SK-N-SH (cell line): ENCODE measurements at regions not wholly inside any gene's neighbourhood (a gene's known extent, or its start where the extent isn't known, plus 50 kb on each side); places are given as distances from the start of the nearest gene placed in this dataset.

Source experiments
- TF ChIP-seq, protein P1 (sequence below): IDR thresholded peaks from 2 replicates; pipeline ENCODE4 v1.4.0; 2012; ENCODE audit warnings: low read depth, borderline replicate concordance
- TF ChIP-seq, protein P2 (sequence below): fragments of 200-600 bp; sonication (generic); IDR thresholded peaks from 2 replicates; pipeline ENCODE4 v1.6.1; 2017; ENCODE audit warnings: antibody characterized with exemption, mild to moderate bottlenecking, moderate library complexity

DNA sequence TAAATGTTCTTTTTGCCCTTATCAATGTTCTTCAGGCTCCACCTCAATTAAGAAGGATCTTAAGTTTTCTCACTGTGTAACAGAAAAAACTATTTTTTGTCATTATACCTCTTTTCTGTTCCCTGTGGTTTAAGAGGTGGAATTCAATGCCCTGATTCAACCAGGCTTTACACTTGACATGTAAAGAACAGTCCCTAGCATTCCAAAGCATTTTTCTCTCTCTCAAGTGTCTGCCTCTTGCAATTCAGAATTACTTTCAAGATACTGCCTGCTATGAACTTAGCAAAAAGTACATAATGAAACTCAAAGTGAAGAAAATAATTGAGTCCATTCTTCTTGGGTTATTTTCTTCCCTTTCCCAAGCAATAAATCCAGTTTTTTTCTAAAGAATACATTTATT, 160.6 kb upstream of the NOL4 start:
- TF ChIP-seq, protein P1, sequence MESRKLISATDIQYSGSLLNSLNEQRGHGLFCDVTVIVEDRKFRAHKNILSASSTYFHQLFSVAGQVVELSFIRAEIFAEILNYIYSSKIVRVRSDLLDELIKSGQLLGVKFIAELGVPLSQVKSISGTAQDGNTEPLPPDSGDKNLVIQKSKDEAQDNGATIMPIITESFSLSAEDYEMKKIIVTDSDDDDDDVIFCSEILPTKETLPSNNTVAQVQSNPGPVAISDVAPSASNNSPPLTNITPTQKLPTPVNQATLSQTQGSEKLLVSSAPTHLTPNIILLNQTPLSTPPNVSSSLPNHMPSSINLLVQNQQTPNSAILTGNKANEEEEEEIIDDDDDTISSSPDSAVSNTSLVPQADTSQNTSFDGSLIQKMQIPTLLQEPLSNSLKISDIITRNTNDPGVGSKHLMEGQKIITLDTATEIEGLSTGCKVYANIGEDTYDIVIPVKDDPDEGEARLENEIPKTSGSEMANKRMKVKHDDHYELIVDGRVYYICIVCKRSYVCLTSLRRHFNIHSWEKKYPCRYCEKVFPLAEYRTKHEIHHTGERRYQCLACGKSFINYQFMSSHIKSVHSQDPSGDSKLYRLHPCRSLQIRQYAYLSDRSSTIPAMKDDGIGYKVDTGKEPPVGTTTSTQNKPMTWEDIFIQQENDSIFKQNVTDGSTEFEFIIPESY = no peak
- TF ChIP-seq, protein P2, sequence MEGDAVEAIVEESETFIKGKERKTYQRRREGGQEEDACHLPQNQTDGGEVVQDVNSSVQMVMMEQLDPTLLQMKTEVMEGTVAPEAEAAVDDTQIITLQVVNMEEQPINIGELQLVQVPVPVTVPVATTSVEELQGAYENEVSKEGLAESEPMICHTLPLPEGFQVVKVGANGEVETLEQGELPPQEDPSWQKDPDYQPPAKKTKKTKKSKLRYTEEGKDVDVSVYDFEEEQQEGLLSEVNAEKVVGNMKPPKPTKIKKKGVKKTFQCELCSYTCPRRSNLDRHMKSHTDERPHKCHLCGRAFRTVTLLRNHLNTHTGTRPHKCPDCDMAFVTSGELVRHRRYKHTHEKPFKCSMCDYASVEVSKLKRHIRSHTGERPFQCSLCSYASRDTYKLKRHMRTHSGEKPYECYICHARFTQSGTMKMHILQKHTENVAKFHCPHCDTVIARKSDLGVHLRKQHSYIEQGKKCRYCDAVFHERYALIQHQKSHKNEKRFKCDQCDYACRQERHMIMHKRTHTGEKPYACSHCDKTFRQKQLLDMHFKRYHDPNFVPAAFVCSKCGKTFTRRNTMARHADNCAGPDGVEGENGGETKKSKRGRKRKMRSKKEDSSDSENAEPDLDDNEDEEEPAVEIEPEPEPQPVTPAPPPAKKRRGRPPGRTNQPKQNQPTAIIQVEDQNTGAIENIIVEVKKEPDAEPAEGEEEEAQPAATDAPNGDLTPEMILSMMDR = no peak
